ENCODE measurements at regions not wholly inside any gene's neighbourhood (a gene's known extent, or its start where the extent isn't known, plus 50 kb on each side); places are given as distances from the start of the nearest gene placed in this dataset.

- TF ChIP-seq, protein P1, sequence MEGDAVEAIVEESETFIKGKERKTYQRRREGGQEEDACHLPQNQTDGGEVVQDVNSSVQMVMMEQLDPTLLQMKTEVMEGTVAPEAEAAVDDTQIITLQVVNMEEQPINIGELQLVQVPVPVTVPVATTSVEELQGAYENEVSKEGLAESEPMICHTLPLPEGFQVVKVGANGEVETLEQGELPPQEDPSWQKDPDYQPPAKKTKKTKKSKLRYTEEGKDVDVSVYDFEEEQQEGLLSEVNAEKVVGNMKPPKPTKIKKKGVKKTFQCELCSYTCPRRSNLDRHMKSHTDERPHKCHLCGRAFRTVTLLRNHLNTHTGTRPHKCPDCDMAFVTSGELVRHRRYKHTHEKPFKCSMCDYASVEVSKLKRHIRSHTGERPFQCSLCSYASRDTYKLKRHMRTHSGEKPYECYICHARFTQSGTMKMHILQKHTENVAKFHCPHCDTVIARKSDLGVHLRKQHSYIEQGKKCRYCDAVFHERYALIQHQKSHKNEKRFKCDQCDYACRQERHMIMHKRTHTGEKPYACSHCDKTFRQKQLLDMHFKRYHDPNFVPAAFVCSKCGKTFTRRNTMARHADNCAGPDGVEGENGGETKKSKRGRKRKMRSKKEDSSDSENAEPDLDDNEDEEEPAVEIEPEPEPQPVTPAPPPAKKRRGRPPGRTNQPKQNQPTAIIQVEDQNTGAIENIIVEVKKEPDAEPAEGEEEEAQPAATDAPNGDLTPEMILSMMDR (IDR thresholded peaks at IDR 0.05), result no peak
- TF ChIP-seq POLR2AphosphoS5 (IDR thresholded peaks at IDR 0.05) (no peak), POLR2A (IDR thresholded peaks at IDR 0.05; ENCODE audit: low read depth) (no peak)
Measured at GRCh38 chr11:128204898-128205297, 382.5 kb downstream of the ETS1 start.
